GM10248 (cell line): ENCODE measurements at regions not wholly inside any gene's neighbourhood (a gene's known extent, or its start where the extent isn't known, plus 50 kb on each side); places are given as distances from the start of the nearest gene placed in this dataset.

ENCODE experiments used
- CTCF ChIA-PET: fragments of 300-600 bp; sonication (Branson Sonifier 250); formaldehyde crosslinking; extraction: SDS; loops from one replicate; lab custom pipeline; 2021; ENCODE audit warnings: antibody characterized with exemption; lab: Yijun Ruan, JAX
- POLR2A ChIA-PET: fragments of 350-650 bp; sonication (Branson Sonifier 250); formaldehyde crosslinking; extraction: SDS; loops from one replicate; lab custom pipeline; 2020; ENCODE audit warnings: antibody characterized with exemption; lab: Yijun Ruan, JAX
- DNase-seq: peaks from one replicate; pipeline ENCODE4 v3.0.0; 2012; ENCODE audit errors: extremely low spot score
- CTCF ChIP-seq: IDR thresholded peaks from 2 replicates; pipeline ENCODE4 v1.5.1; 2012; ENCODE audit warnings: mild to moderate bottlenecking, low read depth; ENCODE audit errors: extremely low read depth, missing control alignments, control extremely low read depth

GRCh38 chr6:154613137-154613676 lies 102.7 kb upstream of the CNKSR3 start:
- no peak for TF ChIP-seq CTCF
- no peak for DNase-seq
- ChIA-PET POLR2A (no interaction called here), CTCF (interaction anchor here (0.9 to 1.3 kb wide), 4 partner anchors 10 to 61 kb away, joined by 3 read pairs; no protein-coding TSS in a partner anchor)

- no peak for DNase-seq
- POLR2A ChIA-PET: no interaction called here
- CTCF ChIA-PET: interaction anchor here (0.9 to 1.3 kb wide), 4 partner anchors 11 to 62 kb away, joined by 3 to 4 read pairs (median 3); no protein-coding TSS in a partner anchor
- TF ChIP-seq CTCF: no peak
Measured at GRCh38 chr6:154614101-154614500, 103.6 kb upstream of the CNKSR3 start.

DNA sequence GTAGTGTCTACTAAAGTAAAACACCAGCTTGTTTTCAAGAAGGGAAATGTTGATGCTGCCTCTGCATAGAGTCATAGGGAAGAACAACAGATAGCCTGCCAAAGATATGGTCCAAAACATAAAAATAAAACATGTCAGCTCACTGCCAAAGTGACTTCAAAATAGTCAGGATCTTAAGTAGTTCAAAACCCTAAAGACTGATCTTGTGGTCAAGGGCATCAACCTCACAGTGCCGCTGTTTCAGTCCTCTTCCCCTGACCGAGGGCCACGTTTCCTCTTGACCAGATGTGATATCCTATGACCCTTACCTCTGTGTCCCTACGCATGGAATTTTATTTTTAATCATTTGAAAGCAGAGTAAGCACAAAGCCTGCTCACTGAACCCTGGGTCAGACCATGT lies 104.2 kb upstream of the CNKSR3 start:
- POLR2A ChIA-PET: no interaction called here
- no peak for DNase-seq
- no peak for TF ChIP-seq CTCF
- CTCF ChIA-PET: interaction anchor here (1.2 kb wide), 1 partner anchor 61 kb away, joined by 4 read pairs; no protein-coding TSS in a partner anchor

DNA sequence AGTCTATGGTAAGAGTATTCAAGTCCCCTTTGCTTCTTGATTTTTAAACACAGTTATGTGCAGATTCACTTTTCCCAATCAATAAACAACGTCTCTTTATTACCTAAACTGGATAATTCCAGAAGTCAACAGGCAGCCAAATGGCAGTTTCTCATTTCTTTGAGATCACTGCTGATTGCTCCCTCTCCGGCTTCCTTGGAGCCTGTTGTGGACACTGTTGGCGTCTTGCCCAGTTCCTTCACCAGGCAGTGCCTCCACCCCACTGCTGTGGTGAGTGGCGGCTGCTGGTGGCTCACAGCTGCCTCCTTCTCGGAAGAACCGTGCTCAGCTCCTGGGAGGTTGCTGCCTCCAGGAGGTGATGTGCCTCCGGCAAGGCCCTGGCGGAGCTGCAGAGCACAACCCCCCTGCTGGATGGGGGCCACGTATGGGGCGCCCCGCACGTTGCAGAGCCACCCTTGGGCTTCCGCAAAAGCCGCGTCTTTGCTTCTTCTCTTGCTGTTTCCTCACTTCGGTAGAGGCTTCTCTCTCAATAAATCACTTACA lies 105.1 kb upstream of the CNKSR3 start:
- ChIA-PET CTCF (interaction anchor here (0.9 to 1.2 kb wide), 2 partner anchors 9 to 10 kb away, joined by 3 read pairs; no protein-coding TSS in a partner anchor), POLR2A (no interaction called here)
- DNase-seq: no peak
- TF ChIP-seq CTCF: no peak

- POLR2A ChIA-PET: no interaction called here
- CTCF ChIA-PET: interaction anchor here (0.7 kb wide), 1 partner anchor 13 kb away, joined by 3 read pairs; no protein-coding TSS in a partner anchor
- no peak for TF ChIP-seq CTCF
- no peak for DNase-seq
Measured at GRCh38 chr6:154617175-154617574, 106.7 kb upstream of the CNKSR3 start.

DNA sequence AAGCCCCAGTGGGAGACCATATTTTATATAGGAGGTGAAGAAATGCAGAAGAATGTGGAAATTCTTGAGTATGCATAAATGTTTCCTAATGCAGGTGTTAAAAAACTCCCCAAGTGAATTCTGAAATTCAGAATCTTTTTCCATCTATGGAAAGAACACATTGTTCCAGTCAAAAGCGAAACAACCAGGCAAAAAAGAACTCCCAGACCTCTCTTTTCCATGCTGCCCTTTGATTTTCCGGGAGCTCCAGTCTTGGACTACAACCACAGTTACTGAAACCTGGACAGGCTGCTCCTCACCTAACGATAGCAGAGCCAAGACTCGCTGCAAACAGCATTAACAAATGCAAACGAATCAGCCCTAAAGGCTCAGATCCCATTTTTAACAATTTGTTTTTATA lies 108.7 kb upstream of the CNKSR3 start:
- TF ChIP-seq CTCF: no peak
- ChIA-PET CTCF (no interaction called here), POLR2A (no interaction called here)
- no peak for DNase-seq
